Suprapubic skin (tissue), 4 donors: ENCODE measurements at regions not wholly inside any gene's neighbourhood (a gene's known extent, or its start where the extent isn't known, plus 50 kb on each side); places are given as distances from the start of the nearest gene placed in this dataset.

Experiments used
- DNase-seq, 2 donors: peaks; one replicate each; pipeline ENCODE4 v3.0.0-alpha.2; 2019; ENCODE audit warnings: low spot score in 2 of 2
- H3K27ac ChIP-seq: fragments of 200-600 bp; sonication (generic); one replicate; pipeline ENCODE4 v1.5.1; 2019
- H3K27me3 ChIP-seq: fragments of 200-600 bp; sonication (generic); one replicate; pipeline ENCODE4 v1.5.1; 2019
- H3K36me3 ChIP-seq: fragments of 200-600 bp; sonication (generic); one replicate; pipeline ENCODE4 v1.5.1; 2019
- H3K4me1 ChIP-seq: fragments of 200-600 bp; sonication (generic); one replicate; pipeline ENCODE4 v1.5.1; 2019
- H3K4me3 ChIP-seq: fragments of 200-600 bp; sonication (generic); one replicate; pipeline ENCODE4 v1.5.1; 2019; ENCODE audit warnings: mild to moderate bottlenecking
- H3K9me3 ChIP-seq: fragments of 200-600 bp; sonication (generic); one replicate; pipeline ENCODE4 v1.5.1; 2019
- CTCF ChIP-seq, 2 donors: fragments of 200-600 bp in 1 of 2; fragments of 450-650 bp in 1 of 2; sonication (generic) in 1 of 2; IDR thresholded peaks; one replicate each; pipeline ENCODE4 v1.5.1; 2016 to 2019; ENCODE audit warnings: antibody characterized with exemption in 2 of 2, mild to moderate bottlenecking in 1 of 2, moderate library complexity in 1 of 2
- EP300 ChIP-seq: sonication (generic); formaldehyde crosslinking; IDR thresholded peaks from one replicate; pipeline ENCODE4 v1.6.1; 2017; ENCODE audit warnings: antibody characterized with exemption
- POLR2A ChIP-seq, 2 donors: fragments of 450-650 bp; IDR thresholded peaks; one replicate each; pipeline ENCODE4 v1.6.1; 2017; ENCODE audit warnings: antibody characterized with exemption in 2 of 2, mild to moderate bottlenecking in 2 of 2, moderate library complexity in 2 of 2
- POLR2AphosphoS5 ChIP-seq, 3 donors: sonication (generic); formaldehyde crosslinking; IDR thresholded peaks; one replicate each; pipeline ENCODE4 v1.6.1; 2017; ENCODE audit warnings: antibody characterized with exemption in 3 of 3
- WGBS: methylation state at CpG from one replicate; pipeline ENCODE4 v1.1.5; 2018; 5-methylcytosine and 5-hydroxymethylcytosine counted together

- Histone ChIP-seq H3K27me3 (peaks cover 7% of the 10 kb centered on the region), H3K4me3 (no peak overlapping the region), H3K9me3 (no peaks in the 10 kb centered on the region), H3K27ac (no peak overlapping the region), H3K4me1 (no peaks in the 10 kb centered on the region), H3K36me3 (no peaks in the 10 kb centered on the region)
- 89% methylated on average over 8 of the region's 8 CpGs for WGBS
- TF ChIP-seq POLR2A (IDR thresholded peaks at IDR 0.05) (no peak), CTCF (IDR thresholded peaks at IDR 0.05) (no peak), EP300 (no peak), POLR2AphosphoS5 (IDR thresholded peaks at IDR 0.05) (no peak)
- no peak for DNase-seq
These were observed 569.3 kb downstream of the TBC1D22A start for GRCh38 chr22:47331750-47332149.

GRCh38 chr22:47329727-47330650 lies 567.5 kb downstream of the TBC1D22A start:
- H3K9me3 ChIP-seq: no peaks in the 10 kb centered on the region
- H3K4me3 ChIP-seq: no peak overlapping the region
- DNase-seq: no peak
- no peak for TF ChIP-seq CTCF (IDR thresholded peaks at IDR 0.05)
- 65% methylated on average over 13 of the region's 18 CpGs for WGBS
- no peaks in the 10 kb centered on the region for H3K4me1 ChIP-seq
- H3K27me3 ChIP-seq: peaks cover 7% of the 10 kb centered on the region
- no peak overlapping the region for H3K27ac ChIP-seq
- H3K36me3 ChIP-seq: no peaks in the 10 kb centered on the region

- no peaks in the 10 kb centered on the region for H3K36me3 ChIP-seq
- peaks cover 9% of the 10 kb centered on the region for H3K27me3 ChIP-seq
- no peak overlapping the region for H3K4me3 ChIP-seq
- H3K9me3 ChIP-seq: no peaks in the 10 kb centered on the region
- H3K4me1 ChIP-seq: no peaks in the 10 kb centered on the region
- DNase-seq: no peak
- 34% methylated on average over 10 of the region's 10 CpGs for WGBS
- H3K27ac ChIP-seq: no peak overlapping the region
- TF ChIP-seq CTCF (IDR thresholded peaks at IDR 0.05): no peak
- TF ChIP-seq EP300: no peak
- no peak for TF ChIP-seq POLR2AphosphoS5 (IDR thresholded peaks at IDR 0.05)
- TF ChIP-seq POLR2A (IDR thresholded peaks at IDR 0.05): no peak
These were observed 566.2 kb downstream of the TBC1D22A start for GRCh38 chr22:47328550-47329243.

- Histone ChIP-seq H3K4me1 (no peaks in the 10 kb centered on the region), H3K4me3 (no peak overlapping the region), H3K27me3 (peaks cover 11% of the 10 kb centered on the region), H3K36me3 (no peaks in the 10 kb centered on the region), H3K9me3 (no peaks in the 10 kb centered on the region), H3K27ac (no peak overlapping the region)
- DNase-seq: no peak
- WGBS: 92% methylated on average over 6 of the region's 6 CpGs
- TF ChIP-seq POLR2A (IDR thresholded peaks at IDR 0.05) (no peak), POLR2AphosphoS5 (IDR thresholded peaks at IDR 0.05) (no peak), EP300 (no peak), CTCF (IDR thresholded peaks at IDR 0.05) (no peak)
These were observed 564.8 kb downstream of the TBC1D22A start for GRCh38 chr22:47327241-47327640.

- Histone ChIP-seq H3K4me3 (no peak overlapping the region), H3K4me1 (no peaks in the 10 kb centered on the region), H3K36me3 (no peaks in the 10 kb centered on the region), H3K27ac (no peak overlapping the region), H3K9me3 (peaks cover 4% of the 10 kb centered on the region), H3K27me3 (peaks cover 4% of the 10 kb centered on the region)
- DNase-seq: no peak
- no peak for TF ChIP-seq POLR2AphosphoS5 (IDR thresholded peaks at IDR 0.05)
- no peak for TF ChIP-seq CTCF (IDR thresholded peaks at IDR 0.05)
- TF ChIP-seq EP300: no peak
- TF ChIP-seq POLR2A (IDR thresholded peaks at IDR 0.05): no peak
- WGBS: 89% methylated on average over 3 of the region's 3 CpGs
These were observed 562.8 kb downstream of the TBC1D22A start for GRCh38 chr22:47325249-47325648.
